ENCODE measurements at regions not wholly inside any gene's neighbourhood (a gene's known extent, or its start where the extent isn't known, plus 50 kb on each side); places are given as distances from the start of the nearest gene placed in this dataset.

DNA sequence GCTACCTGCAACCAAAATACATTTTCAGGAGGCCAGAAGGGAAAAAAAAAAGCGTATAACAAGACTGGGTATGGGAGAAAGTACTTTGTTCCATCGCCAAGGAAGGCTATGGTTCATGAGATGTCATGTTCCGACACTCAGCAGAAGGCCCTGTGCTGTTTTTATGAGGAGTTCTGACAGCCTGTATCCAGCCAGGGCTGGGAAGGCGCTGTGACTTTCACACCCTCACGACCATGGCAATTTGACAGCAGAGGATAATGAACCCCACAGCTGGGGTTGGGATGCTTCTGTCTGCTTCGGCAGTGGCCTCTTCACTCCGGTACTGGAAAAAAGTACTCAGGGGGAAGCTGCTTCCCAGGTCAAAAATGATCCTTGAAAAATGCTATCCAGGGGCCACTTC is 154.4 kb downstream of the PRELID2 start:
- no peak overlapping the region for H3K4me3 ChIP-seq (ENCODE audit: control insufficient read depth, low read depth, low read length)
- DNase-seq (ENCODE audit: low read depth) = no peak
- TF ChIP-seq, protein P1, sequence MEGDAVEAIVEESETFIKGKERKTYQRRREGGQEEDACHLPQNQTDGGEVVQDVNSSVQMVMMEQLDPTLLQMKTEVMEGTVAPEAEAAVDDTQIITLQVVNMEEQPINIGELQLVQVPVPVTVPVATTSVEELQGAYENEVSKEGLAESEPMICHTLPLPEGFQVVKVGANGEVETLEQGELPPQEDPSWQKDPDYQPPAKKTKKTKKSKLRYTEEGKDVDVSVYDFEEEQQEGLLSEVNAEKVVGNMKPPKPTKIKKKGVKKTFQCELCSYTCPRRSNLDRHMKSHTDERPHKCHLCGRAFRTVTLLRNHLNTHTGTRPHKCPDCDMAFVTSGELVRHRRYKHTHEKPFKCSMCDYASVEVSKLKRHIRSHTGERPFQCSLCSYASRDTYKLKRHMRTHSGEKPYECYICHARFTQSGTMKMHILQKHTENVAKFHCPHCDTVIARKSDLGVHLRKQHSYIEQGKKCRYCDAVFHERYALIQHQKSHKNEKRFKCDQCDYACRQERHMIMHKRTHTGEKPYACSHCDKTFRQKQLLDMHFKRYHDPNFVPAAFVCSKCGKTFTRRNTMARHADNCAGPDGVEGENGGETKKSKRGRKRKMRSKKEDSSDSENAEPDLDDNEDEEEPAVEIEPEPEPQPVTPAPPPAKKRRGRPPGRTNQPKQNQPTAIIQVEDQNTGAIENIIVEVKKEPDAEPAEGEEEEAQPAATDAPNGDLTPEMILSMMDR (conservative IDR thresholded peaks at IDR 0.05; ENCODE audit: control insufficient read depth, insufficient read depth, low read depth, low read length) = no peak

DNA sequence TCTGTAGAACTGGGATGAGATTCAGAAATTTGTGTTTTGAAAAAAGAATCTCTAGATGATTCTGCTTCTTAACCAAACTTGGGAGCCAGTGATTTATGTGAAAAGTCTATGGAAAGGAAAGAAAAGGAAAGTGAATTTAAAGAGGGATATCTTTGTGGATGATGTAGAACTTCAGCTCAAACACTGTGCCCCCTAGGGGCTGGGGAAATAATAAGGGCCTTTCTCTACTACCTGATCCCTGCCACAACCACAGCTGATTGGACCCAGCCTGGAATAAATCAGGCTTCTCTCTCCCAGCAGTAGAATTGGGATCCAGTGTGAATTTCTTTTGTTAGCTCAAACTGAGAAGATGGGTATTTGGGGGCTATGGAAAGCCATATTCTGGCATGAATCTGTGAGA is 155.0 kb downstream of the PRELID2 start:
- no peak for DNase-seq (ENCODE audit: low read depth)
- TF ChIP-seq, protein P1 (conservative IDR thresholded peaks at IDR 0.05; ENCODE audit: control insufficient read depth, insufficient read depth, low read depth, low read length) = peak; percentile 15
- no peak overlapping the region for H3K4me3 ChIP-seq (ENCODE audit: control insufficient read depth, low read depth, low read length)

DNA sequence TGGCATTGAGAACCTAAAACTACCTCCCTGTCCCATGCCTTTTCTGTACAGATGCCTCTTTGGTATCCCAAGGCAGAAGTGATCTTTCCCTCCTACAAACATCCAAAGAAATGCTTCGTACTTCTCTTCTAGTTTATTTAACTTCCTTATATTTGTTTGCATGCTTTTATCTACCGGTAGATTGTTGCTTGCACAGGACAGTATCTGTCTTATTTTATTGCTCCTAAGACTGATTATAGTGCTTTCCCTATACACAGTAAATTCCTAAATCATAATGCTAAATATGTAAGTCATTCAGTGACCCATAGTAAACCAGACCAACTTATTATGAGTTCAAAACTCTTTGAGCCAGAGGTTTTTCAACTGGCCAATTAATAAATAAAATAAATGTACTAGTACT is 156.9 kb downstream of the PRELID2 start:
- no peak for DNase-seq (ENCODE audit: low read depth)
- no peak overlapping the region for H3K4me3 ChIP-seq (ENCODE audit: control insufficient read depth, low read depth, low read length)
- TF ChIP-seq, protein P1 (conservative IDR thresholded peaks at IDR 0.05; ENCODE audit: control insufficient read depth, insufficient read depth, low read depth, low read length) = no peak

DNA sequence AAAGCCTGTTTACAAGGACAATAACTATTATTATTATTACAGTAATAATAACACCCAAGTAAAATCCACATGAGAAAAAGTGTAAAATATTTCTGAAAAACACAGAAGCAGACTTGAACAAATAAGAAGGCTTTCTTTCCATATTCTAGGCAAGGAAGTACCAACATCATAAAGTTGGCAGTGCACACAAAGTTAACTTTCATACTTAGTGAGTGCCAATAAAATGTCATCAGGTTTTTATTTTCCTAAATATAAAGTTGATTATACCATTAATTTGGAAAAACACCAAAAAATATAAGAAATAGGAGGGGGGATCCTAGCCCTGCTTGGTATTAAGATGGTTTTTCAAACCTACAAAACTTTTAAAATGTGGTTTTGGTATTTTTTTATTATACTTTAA is 161.4 kb downstream of the PRELID2 start:
- H3K4me3 ChIP-seq (ENCODE audit: control insufficient read depth, low read depth, low read length) = no peak overlapping the region
- DNase-seq (ENCODE audit: low read depth) = no peak
- TF ChIP-seq, protein P1 (conservative IDR thresholded peaks at IDR 0.05; ENCODE audit: control insufficient read depth, insufficient read depth, low read depth, low read length) = no peak

DNA sequence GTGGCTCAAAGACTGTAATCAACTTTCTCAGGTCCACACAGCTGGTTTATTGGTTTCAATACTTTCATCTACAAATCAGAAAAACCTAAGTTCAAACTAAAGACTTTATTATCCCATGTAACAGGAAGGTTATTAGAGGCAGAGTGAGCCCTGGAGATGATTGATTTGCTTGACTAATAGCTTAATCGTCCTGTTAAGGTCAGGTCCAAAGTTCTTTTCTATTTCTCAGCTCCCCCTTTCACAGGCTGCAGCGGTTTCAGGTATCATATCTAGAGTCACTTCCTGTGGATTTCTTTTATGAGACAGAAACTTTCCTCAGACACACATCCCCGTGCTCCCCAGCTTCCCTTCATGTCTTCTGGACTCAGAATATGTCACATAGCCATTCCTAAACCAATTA is 166.4 kb downstream of the PRELID2 start:
- TF ChIP-seq, protein P1 (conservative IDR thresholded peaks at IDR 0.05; ENCODE audit: control insufficient read depth, insufficient read depth, low read depth, low read length) = no peak
- DNase-seq (ENCODE audit: low read depth) = no peak
- no peak overlapping the region for H3K4me3 ChIP-seq (ENCODE audit: control insufficient read depth, low read depth, low read length)

DNA sequence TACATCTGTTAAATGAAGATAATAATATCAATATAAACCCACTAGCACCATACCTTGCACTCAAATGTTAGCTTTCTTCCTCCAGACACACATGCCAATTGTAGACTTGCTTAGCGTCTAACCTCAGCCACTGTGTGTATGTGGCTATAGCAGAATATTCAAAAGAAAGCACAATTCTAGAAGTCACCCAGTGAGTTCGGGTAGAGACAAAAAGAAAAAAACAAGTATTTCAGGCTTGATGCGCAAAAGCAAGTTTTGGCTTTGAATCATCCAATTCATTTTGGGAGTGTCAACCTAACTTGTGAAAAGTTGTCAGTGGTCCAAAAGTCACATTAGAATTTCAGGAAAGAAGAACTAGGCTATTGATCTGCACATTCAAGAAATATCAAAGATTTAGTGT is 167.4 kb downstream of the PRELID2 start:
- no peak for DNase-seq (ENCODE audit: low read depth)
- TF ChIP-seq, protein P1 (conservative IDR thresholded peaks at IDR 0.05; ENCODE audit: control insufficient read depth, insufficient read depth, low read depth, low read length) = no peak
- no peak overlapping the region for H3K4me3 ChIP-seq (ENCODE audit: control insufficient read depth, low read depth, low read length)

DNA sequence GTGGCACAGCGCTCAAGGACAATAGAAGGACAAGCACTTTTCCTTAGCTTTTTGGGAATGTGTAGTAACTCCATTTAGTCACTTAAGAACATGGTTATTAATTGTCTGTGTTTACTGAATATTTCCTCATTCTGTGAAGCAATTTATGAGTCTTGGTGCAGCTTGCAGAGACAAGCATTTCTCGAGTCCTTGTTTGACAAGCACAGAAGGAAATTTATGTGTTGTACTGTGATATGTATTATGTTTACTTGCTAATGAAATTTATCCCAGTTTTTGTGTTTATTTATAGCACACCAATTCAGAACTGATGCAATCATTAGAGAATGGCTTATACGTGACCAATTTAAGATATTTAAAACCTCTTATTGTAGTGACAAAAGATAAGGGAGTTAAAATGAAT is 168.6 kb downstream of the PRELID2 start:
- no peak for DNase-seq (ENCODE audit: low read depth)
- H3K4me3 ChIP-seq (ENCODE audit: control insufficient read depth, low read depth, low read length) = no peak overlapping the region
- TF ChIP-seq, protein P1 (conservative IDR thresholded peaks at IDR 0.05; ENCODE audit: control insufficient read depth, insufficient read depth, low read depth, low read length) = no peak

Measured in fibroblast of mammary gland (primary cell).